HG02759 (cell line): ENCODE measurements at regions not wholly inside any gene's neighbourhood (a gene's known extent, or its start where the extent isn't known, plus 50 kb on each side); places are given as distances from the start of the nearest gene placed in this dataset.

ENCODE experiments used
- ATAC-seq: cut with Tn5 transposase; IDR thresholded peaks from one replicate; pipeline ENCODE4 v1.9.1; 2021; ENCODE audit warnings: mild to moderate bottlenecking, moderate library complexity; ENCODE audit not compliant: unreplicated experiment

DNA sequence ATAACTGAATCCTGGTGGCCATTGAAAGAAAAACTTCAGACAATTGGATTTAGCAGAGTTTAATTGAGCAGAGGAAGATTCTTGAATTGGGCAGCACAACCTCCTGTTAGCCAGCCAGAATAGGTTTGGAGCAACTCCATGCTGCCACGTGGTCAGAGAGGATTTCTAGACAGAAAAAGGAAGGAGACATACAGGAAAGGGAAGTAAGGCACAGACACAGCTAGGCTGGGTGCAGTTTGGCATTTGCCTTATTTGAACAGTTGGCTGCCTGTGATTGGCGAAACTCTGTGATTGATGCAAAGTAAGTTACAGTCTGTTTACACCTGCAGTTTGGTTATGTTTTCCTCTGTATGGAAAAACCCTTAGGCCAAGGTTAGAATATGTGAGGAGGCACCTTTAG, 85.8 kb upstream of the SPATA13 start:
- no peak for ATAC-seq

DNA sequence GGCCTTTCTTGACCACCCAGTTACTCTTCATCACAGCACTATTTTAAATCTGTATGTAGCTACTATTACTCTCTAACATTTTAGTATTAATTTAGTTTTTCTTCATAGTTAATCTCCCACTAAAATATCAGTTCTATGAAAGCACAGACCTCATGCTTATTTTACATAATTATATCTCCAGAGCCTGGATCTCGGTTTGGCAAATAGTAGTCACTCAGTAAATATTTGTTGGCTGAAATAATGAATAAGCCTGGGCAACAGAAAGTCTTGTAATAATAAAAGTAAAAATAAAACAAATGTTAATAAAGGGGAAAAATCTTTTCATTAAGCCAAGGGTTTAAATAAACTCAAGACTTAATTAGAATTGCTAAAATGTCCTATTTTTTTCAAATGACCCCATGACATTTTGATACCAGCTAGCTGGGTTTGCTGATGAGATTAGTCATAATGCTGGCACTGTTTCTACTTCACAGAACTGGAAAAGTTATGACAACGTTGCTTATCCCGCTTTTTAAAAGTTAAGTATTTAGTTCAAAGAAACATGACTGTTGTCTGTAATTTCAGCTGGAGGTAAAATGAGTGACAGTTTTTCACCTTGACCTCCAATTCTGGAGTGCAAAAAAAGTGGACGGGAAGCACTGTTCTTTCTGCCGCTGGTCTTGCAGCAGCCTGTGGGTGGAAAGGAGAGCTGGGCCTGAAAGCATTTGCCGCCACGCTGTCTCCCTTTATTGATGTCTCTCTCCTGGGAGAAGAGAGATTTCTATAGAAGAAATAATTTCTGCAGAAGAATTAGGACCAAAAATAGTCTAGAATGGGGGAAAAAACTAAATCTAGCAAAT, 85.2 kb upstream of the SPATA13 start:
- ATAC-seq = no peak

DNA sequence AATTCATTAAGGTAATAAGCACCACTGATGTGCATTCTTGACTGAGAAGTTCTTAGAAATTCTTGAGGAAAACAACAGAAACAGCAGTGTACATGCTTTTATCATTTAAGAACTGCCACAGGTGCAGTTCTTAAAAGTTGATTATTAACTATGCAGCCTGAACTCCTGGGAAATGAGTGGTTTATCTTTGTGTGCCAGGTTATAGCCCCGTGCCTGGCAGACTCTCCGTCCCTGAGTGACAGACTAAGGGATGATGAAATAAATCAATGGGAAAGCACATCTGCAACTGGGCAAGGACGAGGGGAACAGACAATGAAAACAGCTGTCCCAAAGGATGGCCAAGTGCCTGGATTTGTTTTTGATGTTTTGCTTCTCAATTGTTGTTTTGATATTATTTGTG, 84.4 kb upstream of the SPATA13 start:
- ATAC-seq = no peak

DNA sequence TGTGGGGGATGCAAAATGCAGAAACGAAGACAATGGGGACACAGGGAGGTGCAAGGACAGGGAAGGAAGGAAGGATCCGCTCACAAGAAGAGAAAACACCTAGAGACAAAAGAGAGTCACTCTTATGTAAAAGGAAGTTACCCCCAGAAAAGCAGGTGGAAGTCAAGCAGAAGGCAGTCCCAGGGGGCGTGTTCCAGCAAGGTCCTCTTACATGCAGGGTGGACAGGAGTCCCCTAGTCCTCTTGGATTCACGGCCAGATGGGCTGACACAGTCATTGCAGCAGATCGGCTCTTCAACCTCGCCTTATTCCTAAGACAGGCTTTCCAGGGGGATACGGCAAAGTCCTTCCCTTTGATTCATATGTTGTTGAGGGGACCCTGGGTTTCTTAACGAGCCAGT, 83.9 kb upstream of the SPATA13 start:
- no peak for ATAC-seq

DNA sequence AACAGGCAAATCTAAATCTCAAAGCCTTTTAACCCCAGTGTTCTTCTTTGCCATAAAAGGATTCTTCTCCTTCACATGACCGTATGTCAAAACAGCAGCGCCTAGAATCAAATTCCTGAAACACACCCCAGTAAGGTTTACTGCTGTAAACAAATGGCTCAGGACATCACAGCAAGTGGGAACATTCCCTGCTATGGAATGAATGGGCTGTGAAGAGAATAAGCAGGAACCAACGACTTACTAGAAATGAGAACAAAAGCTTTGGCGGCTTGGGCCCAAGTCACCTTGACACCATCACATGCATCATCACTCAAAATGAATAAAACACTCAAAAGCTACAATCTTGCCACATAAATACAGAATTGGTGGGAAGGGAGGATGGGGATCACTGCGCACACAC, 80.4 kb upstream of the SPATA13 start:
- no peak for ATAC-seq

DNA sequence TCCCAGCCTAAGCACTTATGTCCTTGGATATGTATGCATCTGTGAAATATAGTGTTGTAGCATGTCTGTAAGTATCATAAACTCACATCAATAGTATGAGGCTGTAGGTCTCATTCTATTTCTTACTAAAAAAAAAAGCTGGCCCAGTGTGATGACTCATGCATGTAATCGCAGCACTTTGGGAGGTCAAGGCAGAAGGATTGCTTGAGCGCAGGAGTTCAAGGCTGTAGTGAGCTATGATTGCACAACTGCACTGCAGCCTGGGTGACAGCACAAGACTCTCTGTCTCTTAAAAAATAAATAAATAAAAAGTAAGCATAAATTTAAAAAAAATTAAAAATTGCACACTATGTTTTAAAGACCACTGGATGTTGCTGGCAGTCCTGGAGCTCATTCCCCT, 79.1 kb upstream of the SPATA13 start:
- no peak for ATAC-seq

DNA sequence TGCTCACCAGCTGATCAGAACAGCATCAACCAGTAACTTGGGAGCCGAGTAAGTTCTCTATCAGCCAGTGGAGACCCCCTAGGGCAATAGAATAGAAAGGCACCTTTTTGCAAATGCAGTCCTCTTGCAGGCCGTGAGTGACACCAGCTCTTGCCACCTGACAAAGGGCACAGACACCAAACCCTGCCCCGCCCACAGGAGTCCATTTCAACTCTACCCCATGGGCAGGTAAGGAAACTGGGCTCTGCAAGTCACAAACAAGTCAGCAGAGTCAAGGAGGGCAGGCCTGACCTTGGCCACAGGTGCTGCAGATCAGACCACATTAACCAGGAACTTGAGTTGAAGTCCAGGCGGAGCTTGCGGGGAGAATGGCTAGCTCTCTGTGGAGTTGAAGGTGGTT, 77.4 kb upstream of the SPATA13 start:
- ATAC-seq = no peak

DNA sequence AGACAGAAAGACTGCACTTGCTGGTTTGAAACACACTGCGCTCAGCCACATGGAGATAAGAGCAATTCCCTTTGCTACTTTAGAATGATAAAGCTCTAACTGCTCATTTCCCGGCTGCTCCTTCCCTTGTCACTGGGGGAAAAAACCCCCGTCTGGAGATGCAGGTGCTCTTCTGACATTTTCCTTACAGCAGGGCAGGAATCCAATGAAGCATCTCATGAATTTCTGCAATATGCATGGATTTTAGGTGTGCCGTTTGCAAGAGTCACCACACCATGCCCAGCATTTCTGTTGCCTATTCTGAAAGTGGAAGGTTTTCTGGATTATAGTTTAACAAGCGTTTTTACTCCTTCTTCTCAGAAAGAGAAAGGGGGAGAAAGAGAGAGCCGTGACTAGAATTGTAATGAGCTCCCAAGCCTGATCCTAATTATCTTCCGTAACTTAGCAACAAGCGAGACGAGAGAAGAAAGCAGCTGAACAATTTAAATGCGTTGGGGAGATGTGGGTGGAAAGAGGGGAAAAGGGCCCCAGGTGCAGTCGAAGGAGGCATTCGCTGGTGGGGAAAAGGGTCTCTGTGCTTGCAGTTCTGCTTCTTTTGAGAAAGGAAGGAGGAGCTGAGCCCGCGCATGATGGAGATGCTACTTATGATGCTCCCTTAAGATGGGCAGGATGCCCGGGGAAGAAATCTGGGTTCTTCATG, 76.6 kb upstream of the SPATA13 start:
- no peak for ATAC-seq

DNA sequence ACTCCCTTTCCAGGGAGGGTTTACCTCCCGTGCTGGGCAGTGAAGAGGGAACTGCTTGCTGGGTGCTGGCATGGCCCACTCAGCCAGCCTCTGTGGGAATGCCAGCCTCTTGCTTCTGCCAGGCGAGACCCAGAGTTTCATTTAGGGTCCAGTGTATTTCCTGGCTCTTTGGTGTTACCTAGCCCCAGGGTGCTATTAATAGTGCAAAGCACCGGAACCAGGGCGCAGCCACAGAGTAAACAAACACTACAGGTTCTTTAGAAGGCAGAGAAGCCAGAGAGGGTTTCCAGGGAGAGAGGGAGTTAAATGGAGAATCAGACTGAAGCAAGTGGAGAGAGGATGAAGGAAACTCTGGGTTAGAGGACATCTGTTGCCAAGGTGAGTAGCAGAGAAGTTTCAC, 74.9 kb upstream of the SPATA13 start:
- no peak for ATAC-seq

DNA sequence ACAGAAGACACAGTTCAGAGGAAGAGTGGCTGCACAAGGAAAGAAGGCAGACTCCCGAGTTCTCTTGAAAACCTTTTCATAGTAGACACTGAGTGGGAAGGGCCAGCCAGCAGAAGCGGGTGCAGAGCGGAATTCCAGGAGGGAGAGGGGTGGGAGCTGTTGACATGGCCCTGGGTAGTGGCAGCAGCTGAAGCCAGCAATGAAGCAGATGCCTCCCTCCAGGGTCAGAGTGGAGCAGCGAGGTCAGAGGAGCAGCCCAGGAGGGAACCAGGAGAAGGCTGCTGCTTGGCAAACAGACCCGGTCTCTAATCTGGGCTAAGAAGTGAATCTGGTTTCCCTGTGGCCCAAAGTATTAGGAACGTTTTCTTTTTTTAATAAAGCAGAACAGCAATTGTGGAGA, 73.9 kb upstream of the SPATA13 start:
- no peak for ATAC-seq

DNA sequence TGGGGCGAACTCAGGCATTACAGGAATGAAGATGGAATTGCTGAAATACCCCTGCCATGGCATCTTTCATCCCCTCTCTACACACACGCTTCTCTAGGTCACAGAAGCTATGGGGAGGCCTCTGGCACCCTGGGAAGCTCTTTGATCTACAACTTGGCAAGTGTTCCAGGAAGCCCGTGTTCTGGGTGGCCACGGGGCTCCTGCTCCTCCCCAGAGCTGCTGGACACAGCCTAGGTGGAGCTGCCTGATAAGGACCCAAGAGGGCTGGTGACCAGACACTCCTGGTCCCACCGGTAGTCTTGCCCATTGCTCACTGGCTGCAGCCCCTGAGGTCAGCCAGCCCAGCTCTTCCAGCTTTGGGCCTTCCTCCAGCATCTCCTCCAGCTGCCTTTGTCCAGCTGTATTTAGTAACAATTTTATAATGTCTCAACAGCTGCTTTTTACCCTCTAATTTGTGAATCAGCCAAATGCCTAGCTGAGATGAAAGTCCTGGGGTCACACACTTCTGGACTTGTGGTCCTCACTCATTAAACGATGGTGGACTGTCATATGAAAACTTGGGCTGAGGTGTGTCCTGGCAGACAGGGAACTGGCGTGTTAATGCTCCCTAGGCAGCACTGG, 72.8 kb upstream of the SPATA13 start:
- no peak for ATAC-seq

DNA sequence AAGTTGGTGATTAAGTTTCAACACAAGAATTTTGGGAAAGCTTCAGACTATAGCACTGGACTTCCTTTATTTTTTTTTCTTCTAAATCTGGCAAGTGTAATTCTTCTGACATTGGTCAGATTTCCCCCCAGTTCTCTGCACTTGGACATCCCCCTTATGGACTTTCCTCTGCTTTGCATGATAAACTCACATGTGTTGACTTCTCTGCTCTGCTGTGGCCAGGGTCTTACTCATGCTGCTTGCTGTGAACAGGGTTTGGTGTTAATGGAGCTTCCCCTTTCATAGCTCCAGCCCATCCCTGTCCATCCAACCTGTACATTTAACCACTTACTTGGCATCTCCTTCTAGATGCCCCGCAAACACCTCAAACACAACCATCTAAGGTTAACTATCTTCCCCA, 70.5 kb upstream of the SPATA13 start:
- ATAC-seq = no peak

DNA sequence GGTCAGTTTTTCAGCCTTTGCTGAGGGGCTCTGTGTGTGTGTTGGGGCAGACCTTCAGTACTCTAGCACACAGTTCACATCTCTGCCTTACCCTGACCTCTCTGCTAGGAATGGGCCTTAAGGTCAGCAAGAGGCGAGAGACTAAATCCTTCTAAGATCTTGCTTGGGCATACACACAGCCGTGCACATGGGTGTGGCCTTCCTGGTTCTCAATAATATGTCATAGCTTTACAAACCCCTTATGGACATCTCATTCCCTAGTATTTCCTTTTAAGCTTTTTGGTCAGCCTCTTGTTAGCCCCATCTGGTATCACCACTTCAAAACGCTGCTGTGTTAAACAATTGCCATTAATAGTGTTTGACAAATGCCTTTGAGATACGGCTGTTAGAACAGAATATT, 69.4 kb upstream of the SPATA13 start:
- ATAC-seq = no peak

DNA sequence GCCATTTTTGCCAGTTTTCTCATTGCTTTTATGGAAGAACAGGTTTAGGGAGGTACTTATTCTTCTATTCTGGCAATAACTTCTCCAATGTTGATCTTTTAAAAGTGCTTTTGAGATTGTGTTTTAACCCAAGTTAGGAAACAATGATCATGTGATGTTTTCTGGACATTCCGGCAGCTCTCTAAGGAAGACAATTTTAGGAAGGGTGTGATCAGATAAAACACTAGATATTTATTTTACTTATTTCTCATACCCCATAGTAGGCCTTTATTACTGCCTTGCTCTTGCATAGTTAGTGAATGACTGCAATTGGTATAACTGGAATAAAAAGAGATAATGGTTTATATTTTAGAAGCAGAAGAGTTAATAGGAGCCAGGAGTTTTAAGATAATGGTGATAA, 68.4 kb upstream of the SPATA13 start:
- ATAC-seq = no peak

DNA sequence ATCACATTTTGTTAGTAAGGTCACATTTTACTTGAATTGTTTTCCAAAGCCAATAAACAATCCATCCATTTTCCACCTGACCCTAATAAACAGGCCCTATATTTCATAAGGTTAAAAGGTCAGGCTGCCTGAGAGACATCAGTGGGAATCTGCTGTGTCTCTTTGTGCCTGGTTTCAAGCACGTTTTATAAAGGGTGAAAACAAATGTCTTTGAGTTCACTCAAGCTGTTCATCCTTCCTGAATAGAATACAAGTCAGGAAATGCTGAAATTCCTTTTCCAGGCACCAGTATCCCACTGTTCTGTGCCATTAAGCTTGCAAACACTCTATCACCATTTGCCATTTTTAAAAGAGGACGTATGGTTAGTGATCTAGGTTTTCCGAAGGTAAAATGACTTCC, 67.5 kb upstream of the SPATA13 start:
- ATAC-seq = no peak

DNA sequence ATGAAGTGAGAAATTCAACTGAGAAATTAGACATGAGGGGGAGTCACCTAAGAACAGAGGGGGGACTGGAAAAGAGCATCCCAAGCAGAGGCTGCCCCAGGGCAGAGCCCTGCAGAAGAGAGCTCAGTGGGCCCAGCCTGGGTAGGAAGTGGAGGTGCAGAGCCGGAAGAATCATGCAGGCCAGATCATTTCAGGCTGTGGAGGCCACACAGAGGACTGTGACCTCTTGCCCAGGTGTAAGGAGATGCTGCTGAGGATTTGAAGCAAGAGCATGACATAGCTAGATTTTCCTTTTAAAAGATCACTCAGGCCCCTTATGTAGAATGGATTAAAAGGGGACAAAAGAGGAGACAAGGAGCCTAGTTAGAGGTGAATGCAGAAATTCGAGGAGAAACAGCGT, 63.9 kb upstream of the SPATA13 start:
- no peak for ATAC-seq

DNA sequence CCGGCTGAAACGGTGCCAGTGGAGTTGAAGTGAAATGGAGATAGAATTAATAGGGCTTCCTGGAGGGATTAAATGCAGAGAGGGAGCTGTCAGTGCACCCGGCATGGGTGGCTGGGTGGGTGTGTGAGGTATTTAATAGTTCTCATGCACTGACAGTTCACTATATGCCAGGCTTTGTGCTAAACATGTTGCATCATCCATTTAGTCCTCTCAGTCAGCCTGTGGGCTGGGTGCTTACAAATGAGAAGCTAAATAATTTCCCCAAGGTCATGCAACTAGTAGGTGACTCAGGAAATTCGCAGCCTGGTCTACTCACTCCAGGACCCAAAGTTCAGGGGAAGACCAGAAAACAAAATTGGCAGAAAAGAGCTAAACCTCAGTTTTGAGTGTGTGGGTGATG, 63.5 kb upstream of the SPATA13 start:
- peak; percentile 67 for ATAC-seq

DNA sequence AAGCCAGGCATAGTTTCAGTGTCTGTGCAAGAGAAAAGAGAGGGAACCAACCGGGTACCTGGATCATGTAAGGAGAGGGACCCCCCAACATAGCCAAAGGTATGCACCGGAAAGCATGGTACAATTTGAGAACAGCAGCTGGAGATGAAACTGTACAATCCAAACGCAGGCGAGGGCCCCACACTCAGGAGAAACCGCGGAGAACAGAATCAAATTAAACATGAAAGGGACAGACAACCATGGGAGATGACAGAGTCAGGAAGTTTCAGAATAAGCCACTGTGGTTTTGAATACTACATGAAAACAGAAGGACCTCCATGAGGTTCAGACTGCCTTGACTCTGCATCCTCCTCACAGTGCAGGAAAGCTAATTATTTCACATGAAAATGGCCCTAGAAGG, 62.9 kb upstream of the SPATA13 start:
- peak; percentile 34 for ATAC-seq

DNA sequence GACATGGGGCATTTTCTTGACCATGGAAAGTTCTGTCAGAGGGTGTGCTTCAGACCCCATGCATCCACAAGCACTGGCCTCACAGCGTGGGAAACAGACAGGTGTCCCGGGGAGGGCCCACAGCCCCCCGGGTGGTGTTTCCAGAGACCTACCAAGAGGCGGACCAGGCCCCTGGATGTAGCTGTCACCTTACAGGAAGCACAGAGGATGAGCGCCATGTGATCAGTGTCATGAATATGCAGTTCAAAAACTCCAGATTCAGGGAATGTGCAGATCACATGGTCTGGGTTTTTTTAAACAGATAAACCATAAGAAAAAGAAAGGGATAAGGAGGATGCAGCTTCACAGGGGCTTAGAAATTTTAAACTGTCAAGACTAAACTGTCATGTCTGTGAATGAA, 61.0 kb upstream of the SPATA13 start:
- no peak for ATAC-seq

DNA sequence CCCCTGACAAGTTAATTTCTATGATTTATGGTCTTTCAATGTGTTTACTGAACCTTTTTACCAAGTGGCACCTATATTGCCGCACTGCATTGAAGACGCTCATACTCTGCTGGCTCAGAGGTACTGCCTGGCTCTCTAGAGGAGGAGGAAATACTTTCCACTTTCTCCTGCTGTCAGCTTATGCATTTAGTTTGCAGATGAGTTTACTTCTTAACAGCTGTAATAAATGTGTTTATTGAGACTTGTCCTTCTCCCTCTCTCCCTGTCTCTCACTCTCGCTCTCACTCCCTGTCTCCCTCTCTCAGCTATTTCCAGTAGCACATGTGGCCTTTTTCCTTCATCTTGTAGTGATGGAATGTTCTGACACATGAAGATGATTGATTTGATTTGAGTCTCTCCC, 60.3 kb upstream of the SPATA13 start:
- no peak for ATAC-seq

DNA sequence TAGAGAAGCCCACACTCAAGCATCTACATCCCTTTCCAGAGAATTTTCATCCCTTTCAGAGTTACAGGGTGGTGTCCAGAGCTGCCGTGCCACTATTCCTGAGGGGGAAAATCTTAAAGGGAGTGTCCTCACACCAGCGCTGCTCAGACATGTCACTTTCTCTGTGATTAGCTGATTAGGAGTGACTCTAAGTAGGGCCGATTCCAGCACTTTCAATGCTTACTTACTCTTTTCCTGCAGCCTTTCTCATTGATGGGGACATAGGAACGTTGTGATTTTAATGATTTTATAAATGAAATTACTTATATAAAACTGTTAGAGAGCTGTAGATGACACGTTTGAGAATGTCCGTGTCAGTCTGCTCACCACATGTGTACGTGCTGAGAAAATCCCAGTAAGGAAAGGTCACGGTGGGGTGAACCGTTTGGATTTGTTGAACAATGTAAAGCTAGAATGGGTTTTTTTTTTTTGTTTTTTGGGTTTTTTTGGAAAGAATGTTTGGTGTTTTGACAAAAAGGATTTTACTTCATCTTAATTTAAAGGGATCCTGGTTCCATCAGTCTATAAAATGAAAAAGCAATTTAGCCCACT, 56.6 kb upstream of the SPATA13 start:
- ATAC-seq = no peak

DNA sequence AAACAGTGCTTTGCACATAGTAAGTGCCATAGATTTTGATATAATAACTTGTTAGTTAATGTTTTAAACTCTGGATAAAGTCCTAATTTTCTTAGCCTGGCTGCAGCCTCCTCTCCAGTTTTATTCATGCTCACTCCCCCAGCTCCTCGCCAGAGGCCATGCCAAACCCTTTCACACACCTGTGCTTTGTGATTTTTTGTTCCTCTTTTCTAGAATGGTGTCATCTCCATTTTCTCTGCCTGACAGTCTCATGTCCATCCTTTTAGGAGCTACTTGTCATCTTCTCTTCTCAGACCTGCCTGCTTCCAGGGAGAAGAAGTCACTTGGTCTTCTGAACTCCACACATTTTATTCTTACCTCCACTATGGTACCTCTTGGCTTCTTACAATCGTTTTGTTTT, 55.8 kb upstream of the SPATA13 start:
- ATAC-seq = no peak
